Fibroblast of pulmonary artery (primary cell): ENCODE measurements at regions not wholly inside any gene's neighbourhood (a gene's known extent, or its start where the extent isn't known, plus 50 kb on each side); places are given as distances from the start of the nearest gene placed in this dataset.

Experiments
- DNase-seq: peaks from one replicate; pipeline ENCODE4 v3.0.0-alpha.2; 2010; ENCODE audit warnings: low read depth
- H3K4me3 ChIP-seq: replicated peaks from 2 replicates; pipeline ENCODE4 v1.5.1; 2011; ENCODE audit warnings: low read depth, mild to moderate bottlenecking, control low read depth, low read length, moderate library complexity
- TF ChIP-seq, protein P1 (sequence below): IDR thresholded peaks from 2 replicates; pipeline ENCODE4 v1.5.1; 2011; ENCODE audit warnings: mild to moderate bottlenecking, control low read depth, low read length, inconsistent platforms; ENCODE audit errors: missing control alignments

DNA sequence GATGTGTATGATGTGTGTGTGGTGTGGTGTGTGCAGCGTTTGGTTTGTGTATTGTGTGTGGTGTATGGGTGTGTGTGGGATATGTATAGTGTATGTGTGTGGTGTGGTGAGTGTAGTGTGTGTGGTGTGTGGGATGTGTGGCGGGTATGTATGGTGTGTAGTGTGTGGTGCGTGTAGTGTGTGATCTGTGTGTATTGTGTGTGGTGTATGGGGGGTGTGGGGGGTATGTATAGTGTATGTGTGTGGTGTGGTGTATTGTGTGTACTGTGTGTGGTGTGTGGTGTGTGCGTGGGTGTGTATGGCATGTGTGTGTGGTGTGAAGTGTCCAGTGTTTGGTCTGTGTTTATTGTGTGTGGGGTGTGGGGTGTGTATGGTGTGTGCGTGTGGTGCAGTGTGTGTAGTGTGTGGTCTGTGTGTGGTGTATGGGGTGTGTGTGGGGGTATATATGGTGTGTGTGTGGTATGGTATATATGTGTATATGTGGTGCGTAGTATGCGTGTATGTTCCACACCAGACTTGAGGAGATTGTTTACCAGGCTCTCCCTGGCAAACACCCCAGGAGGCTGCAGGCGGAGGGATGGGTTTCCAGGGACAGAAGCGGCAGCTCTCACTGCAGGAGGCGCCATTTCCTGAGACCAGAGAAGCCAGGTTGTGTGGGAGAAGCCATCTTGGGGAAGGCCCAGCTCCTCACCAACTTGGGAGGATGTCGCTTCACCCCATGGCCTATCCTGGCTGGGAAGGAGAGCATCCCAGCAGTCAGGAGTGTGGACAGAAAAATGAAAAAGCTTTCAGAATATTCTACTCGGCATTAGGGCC lies 138.1 kb downstream of the NXNL2 start:
- H3K4me3 ChIP-seq = no peak overlapping the region
- DNase-seq = no peak
- TF ChIP-seq, protein P1, sequence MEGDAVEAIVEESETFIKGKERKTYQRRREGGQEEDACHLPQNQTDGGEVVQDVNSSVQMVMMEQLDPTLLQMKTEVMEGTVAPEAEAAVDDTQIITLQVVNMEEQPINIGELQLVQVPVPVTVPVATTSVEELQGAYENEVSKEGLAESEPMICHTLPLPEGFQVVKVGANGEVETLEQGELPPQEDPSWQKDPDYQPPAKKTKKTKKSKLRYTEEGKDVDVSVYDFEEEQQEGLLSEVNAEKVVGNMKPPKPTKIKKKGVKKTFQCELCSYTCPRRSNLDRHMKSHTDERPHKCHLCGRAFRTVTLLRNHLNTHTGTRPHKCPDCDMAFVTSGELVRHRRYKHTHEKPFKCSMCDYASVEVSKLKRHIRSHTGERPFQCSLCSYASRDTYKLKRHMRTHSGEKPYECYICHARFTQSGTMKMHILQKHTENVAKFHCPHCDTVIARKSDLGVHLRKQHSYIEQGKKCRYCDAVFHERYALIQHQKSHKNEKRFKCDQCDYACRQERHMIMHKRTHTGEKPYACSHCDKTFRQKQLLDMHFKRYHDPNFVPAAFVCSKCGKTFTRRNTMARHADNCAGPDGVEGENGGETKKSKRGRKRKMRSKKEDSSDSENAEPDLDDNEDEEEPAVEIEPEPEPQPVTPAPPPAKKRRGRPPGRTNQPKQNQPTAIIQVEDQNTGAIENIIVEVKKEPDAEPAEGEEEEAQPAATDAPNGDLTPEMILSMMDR = no peak

DNA sequence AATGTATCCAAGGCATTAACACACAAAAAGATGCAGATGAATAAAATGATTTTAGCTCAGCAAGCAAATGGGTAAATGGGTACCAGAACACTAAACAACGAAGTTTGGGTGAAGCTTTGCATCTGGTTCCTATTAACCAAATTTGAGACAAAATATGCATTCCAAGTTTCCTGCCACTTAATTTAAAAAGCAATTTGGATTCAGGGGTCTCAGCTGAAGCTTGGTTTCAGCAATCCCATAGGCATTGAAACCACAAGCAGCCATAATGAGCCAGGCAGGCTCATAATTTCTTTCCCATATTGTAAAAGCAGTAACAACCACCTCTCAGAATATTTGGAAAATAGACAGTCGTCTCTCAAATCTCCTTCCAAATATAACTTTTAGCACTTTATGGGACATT lies 138.9 kb downstream of the NXNL2 start:
- no peak overlapping the region for H3K4me3 ChIP-seq
- TF ChIP-seq, protein P1 = no peak
- DNase-seq = no peak

DNA sequence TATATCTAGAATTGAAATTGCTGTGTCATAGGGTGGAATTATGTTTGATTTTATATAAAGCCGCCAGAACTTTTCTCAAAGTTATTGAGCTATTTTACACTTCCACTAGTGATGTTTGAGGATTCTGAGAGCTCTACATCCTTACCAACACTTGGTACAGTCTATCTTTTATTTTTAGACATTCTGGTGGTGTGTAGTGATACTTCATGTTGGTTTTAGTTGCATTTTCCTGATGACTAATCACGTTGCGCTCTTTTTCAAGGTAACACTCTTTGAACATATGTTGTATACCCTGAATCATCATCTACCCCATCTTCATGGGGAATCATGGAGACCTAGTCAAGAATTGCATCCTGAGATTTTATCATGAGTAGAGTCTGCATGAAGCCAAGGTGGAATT lies 141.7 kb downstream of the NXNL2 start:
- TF ChIP-seq, protein P1 = no peak
- H3K4me3 ChIP-seq = no peak overlapping the region
- no peak for DNase-seq

DNA sequence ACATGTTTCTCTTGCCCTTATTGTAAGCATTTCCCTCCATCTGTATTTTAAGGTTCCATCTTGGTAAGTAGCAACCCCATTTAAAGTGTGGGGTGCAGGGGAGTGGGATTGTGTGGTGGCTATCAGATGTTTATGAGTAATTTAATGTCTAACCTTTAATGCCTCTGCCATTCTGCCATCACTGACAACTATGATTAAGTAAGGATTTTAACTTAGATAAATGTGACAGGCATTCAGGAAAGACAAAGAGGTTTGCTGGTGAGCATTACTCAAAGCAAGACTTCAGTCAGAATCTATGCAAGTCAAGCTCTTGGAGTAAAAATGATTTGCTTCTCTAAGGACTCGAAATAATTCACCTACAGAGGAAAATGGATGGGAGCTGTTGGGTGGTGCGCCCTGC lies 143.0 kb downstream of the NXNL2 start:
- TF ChIP-seq, protein P1 = no peak
- DNase-seq = no peak
- no peak overlapping the region for H3K4me3 ChIP-seq

DNA sequence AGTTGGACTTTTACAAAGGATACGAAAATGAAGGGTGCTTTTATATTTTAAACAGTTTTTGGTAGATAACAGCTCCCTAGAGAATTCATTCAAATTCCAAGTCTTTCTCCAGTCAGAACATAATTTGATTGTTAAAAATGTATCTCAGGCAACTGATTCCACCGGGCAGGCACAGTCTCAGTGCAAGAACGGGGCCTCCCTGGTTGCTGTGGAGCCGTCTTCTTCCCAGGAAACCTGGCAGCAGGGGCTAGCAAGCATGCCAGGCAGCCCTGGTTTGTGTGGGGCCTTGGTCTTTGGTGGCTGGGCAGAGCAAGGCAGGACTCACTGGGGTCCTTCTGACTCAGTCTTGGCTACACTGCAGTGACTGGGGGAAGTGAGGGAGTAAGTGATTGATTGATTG lies 143.5 kb downstream of the NXNL2 start:
- H3K4me3 ChIP-seq = no peak overlapping the region
- TF ChIP-seq, protein P1 = no peak
- DNase-seq = no peak

DNA sequence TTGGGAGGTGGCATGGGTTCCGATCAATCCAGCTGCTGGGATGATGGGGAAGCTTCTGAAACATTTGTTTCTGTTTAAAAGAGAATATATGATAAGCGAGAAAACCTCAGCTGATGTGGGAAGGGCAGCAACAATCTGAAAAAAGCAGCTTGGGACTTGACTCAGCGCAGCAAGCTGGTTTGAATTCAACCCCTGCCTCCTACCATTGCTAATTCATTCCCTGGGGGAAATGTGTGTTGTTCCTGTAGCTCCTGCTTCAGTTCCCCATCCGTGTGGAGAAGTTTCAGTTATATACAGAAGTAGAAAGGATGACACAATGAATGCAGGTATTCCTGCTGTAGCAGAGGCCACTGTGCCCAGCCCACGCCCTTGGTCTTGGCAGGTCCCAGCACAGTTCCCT lies 145.1 kb downstream of the NXNL2 start:
- TF ChIP-seq, protein P1 = no peak
- peak; percentile 21 for DNase-seq
- H3K4me3 ChIP-seq = no peak overlapping the region

DNA sequence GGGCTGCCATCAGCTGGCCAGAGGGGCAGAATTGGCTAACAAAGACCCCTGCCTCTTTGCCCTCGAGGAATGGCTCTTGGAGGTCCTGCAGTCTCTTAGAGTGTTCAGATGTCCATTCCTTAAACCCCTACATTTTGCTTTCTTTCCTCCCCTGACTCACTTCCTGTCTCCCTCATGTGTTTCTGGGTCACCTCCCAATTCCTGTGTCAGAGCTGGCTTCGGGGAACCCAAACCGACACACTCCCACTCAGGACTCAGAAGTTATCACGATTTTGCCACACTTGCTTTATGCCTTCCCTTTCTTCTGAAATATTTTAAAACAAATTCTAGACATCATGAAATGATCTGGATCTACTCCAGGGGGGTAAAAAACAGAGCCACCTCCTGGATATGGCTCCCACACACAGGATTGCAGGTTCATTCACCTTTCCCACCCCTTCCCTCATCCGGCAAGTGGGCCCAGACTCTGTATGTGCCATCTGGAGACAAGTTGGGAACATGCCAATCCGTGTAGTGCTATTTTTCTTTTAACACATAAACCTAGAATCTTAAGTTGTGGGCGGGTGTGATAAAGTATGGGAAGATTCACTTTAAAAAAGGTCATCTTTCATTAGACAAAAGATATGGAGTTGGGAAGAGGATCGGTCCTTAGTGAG lies 145.7 kb downstream of the NXNL2 start:
- H3K4me3 ChIP-seq = no peak overlapping the region
- DNase-seq = peak; percentile 39
- TF ChIP-seq, protein P1 = no peak
